ENCODE measurements at regions not wholly inside any gene's neighbourhood (a gene's known extent, or its start where the extent isn't known, plus 50 kb on each side); places are given as distances from the start of the nearest gene placed in this dataset.

GRCh38 chr18:77750006-77750405 lies 500.4 kb downstream of the GALR1 start:
- DNase-seq (ENCODE audit: low read depth), result no peak

- no peak for DNase-seq (ENCODE audit: low read depth)
Observed at GRCh38 chr18:77754475-77755044, 504.9 kb downstream of the GALR1 start.

GRCh38 chr18:77755187-77755586 lies 505.5 kb downstream of the GALR1 start:
- DNase-seq (ENCODE audit: low read depth), result no peak

GRCh38 chr18:77761332-77761731 lies 511.7 kb downstream of the GALR1 start:
- DNase-seq (ENCODE audit: low read depth), result no peak

GRCh38 chr18:77762014-77762413 lies 512.4 kb downstream of the GALR1 start:
- DNase-seq (ENCODE audit: low read depth), result no peak

GRCh38 chr18:77762642-77763041 lies 513.0 kb downstream of the GALR1 start:
- DNase-seq (ENCODE audit: low read depth), result no peak

DNA sequence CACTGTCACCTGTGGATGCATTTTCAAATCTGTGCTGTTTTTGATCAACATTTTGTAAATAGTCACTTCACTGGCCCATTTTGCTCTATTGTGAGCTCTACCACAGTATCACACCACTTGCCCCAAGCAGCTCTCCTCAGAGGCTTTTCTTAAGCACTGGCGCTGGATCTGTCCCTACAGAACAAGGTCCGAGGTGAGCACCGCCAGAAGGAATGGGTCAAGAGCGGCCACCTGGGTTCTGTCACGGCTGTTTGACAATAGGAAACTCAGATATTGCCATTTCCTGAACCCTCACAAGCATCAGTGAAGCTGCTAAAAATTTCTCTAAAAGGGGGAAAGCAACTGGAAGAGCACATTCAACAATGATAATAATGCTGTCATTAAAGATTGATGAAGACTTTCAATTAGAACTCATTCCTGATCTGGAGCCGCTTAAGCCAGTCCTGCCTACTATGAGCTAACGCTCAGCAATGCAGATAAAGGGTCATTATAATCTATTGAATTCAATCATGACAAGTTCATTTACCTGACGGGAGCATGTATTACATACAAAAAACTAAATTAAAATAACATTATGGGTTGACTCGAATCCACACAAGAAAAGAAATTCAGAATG lies 514.0 kb downstream of the GALR1 start:
- DNase-seq (ENCODE audit: low read depth), result no peak

GRCh38 chr18:77765468-77765867 lies 515.8 kb downstream of the GALR1 start:
- DNase-seq (ENCODE audit: low read depth), result no peak

DNA sequence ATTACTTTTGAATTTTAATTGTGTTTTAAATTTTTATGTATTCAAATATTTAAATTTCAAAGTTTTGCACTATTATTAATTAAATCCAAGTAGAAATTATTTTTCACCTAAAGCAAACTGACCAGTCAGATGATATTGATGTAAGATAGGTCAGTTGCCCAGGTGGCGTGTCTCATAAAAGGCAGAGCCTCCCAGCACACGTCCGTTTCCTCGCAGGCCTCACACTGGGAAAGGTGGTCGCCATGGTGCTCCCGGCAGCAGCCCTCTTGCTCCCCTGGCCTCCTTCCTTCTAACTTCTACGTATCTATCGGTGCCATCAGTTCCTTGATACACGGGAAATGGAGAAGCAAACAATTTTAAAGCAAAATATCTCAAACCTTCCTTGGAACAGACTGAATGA lies 516.8 kb downstream of the GALR1 start:
- DNase-seq (ENCODE audit: low read depth), result no peak

DNA sequence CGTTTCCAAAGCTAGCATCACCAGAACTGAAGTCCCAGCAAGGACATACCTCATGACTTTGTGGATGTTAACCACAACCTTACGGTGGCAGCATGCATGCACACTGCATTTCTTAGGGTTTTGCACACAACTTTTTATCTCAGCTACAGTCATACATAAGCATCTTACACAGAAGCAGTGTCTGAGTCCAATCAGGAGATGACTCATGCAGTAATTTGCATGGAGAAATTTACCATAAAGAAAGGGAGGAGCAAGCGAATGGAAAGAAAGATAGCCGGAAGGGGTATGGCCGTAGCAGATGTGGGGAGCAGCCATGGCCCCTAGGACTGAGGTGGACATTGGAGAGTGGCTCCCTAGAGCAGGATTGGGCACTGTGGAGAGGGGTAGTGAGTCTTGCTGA lies 522.5 kb downstream of the GALR1 start:
- DNase-seq (ENCODE audit: low read depth), result no peak

DNA sequence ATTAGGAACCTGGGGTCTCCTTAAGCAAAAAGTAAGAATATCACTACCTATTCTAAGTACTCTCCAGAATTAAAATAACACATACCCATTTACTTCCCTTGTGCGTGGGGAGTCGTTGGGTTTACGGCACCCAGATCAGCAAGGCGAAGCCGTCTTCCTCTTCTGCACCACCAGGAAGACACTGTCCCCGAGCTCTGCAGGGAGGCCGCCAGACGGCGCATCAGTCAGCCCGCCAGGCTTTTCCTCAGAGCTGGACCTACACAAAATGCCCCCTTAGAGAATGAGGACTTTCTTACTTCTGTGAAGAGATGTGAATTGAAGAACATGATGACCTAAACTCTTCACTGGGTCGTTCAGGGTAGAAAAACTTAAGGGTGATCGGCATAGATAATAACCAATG lies 526.5 kb downstream of the GALR1 start:
- DNase-seq (ENCODE audit: low read depth), result no peak

DNA sequence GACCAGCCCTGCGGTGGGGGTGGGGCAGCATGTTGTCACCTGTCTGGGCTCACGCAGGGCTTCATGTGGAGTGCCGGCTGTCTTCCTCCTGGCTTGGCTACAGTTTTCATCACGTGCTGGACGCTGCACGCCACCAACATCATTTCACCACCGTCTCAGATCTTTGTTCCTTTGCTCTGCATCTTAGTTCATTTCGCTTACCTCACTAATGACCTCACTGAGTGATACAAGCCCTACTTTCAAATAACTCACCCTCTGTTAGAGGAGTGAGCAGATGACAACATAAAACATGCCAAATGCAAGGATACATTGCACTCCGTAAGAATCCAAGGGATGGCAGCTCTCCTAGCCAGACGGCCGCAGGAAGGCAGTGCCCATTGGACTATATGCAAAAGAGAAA lies 527.5 kb downstream of the GALR1 start:
- DNase-seq (ENCODE audit: low read depth), result no peak

DNA sequence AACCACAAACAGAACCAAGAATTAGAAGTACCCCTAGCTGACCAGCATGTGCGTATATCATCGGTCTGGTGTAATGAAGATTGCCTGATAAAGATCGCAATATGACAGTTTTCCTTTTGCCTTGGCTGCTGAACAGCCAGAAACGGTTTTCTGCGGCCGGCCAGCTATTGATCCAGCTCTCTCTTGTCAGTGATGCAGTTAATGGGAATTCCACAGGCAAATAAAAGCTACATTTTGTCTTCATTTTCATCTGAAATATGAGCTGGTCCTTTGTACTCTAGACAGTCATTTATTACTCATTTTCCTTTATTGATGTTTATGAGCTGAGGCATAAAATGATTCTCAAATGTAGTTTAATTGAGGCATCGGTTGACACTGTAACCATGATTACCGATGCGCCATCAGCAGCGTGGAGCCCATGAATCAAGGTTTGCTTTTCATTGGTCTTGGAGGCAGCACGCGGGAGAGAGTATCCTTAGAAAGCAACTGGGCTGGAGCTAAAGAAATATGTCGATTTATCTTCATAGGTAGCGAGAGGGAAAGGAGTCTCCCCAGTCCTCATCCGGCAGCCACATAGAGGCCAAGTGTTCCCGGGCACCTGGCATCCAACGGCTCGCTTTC lies 535.2 kb downstream of the GALR1 start:
- no peak for DNase-seq (ENCODE audit: low read depth)

GRCh38 chr18:77785415-77785975 lies 535.8 kb downstream of the GALR1 start:
- no peak for DNase-seq (ENCODE audit: low read depth)

- no peak for DNase-seq (ENCODE audit: low read depth)
Observed at GRCh38 chr18:77803024-77803423, 553.4 kb downstream of the GALR1 start.

DNA sequence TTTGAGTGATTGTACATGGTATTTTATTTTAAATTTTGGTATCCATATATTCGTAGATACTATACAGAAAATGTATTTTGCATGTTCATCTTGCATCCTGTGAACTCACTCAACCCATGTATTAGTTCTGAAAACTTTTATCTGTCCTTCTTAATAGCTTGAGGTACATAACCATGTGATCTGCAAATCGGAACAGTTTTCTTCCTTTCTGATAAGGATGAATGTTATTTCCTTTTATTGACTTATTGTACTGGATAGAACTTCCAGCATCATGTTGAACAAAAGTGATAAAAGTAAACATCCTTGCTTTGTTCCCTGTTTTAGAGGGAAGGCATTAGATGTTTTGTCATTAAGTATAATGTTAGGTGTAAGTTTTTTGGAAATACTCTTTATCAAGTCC lies 554.7 kb downstream of the GALR1 start:
- DNase-seq (ENCODE audit: low read depth), result no peak

GRCh38 chr18:77807650-77808049 lies 558.0 kb downstream of the GALR1 start:
- no peak for DNase-seq (ENCODE audit: low read depth)

GRCh38 chr18:77811503-77811902 lies 561.9 kb downstream of the GALR1 start:
- no peak for DNase-seq (ENCODE audit: low read depth)

- DNase-seq (ENCODE audit: low read depth), result no peak
Observed at GRCh38 chr18:77815666-77816338, 566.2 kb downstream of the GALR1 start.

GRCh38 chr18:77818328-77818727 lies 568.7 kb downstream of the GALR1 start:
- DNase-seq (ENCODE audit: low read depth), result no peak

- no peak for DNase-seq (ENCODE audit: low read depth)
Observed at GRCh38 chr18:77820472-77820871, 570.8 kb downstream of the GALR1 start.

GRCh38 chr18:77821892-77822291 lies 572.2 kb downstream of the GALR1 start:
- DNase-seq (ENCODE audit: low read depth), result no peak

GRCh38 chr18:77822632-77823031 lies 573.0 kb downstream of the GALR1 start:
- DNase-seq (ENCODE audit: low read depth), result no peak

Measured in renal cortical epithelial cell (primary cell).